ENCODE measurements at regions not wholly inside any gene's neighbourhood (a gene's known extent, or its start where the extent isn't known, plus 50 kb on each side); places are given as distances from the start of the nearest gene placed in this dataset.

DNA sequence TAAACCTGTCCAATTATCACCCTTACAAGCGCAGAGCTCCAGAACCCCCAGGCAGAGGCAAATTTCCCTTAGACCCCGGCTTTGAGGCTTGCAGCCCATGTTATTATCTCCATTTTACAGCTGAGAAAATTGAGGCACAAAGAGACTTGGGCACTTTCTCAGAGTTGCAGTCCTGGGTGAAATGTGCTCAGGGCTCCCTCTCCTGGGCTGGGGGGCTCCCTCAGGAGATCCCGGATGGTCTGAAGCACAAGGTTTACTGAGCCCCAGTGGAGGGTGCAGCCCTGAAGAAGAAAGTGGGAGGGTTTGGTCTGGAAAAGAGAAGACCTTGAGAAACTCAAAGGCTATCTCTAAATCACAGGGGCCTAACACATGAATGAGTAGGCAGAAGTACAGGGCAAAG is 156.6 kb downstream of the CYRIA start:
- TF ChIP-seq CTCF (IDR thresholded peaks at IDR 0.05) (no peak), POLR2A (IDR thresholded peaks at IDR 0.05) (no peak)
